ENCODE measurements at regions not wholly inside any gene's neighbourhood (a gene's known extent, or its start where the extent isn't known, plus 50 kb on each side); places are given as distances from the start of the nearest gene placed in this dataset.

GRCh38 chrX:110989869-110990268 is 106.1 kb upstream of the PAK3 start:
- H4K20me1 ChIP-seq (ENCODE audit: low read depth, low read length) = no peaks in the 10 kb centered on the region
- no peaks in the 10 kb centered on the region for H3K36me3 ChIP-seq (ENCODE audit: low read length)
- no peak overlapping the region for H2AFZ ChIP-seq (ENCODE audit: low read depth, low read length, severe bottlenecking)
- no peaks in the 10 kb centered on the region for H3K9me2 ChIP-seq (replicated peaks; ENCODE audit: insufficient read depth, low read length)
- no peak overlapping the region for H3K27ac ChIP-seq (ENCODE audit: low read depth, low read length)
- no peaks in the 10 kb centered on the region for H3F3A ChIP-seq (ENCODE audit: insufficient read depth)
- no peak overlapping the region for H3K9ac ChIP-seq (ENCODE audit: low read length)
- TF ChIP-seq EZH2phosphoT487 (conservative IDR thresholded peaks at IDR 0.05; ENCODE audit: low read length) (no peak), CTCF (IDR thresholded peaks at IDR 0.05; ENCODE audit: insufficient read depth, low read length, poor library complexity, severe bottlenecking) (no peak)
- H3K4me3 ChIP-seq (ENCODE audit: insufficient read depth, low read length, poor library complexity, severe bottlenecking) = no peak overlapping the region
- no peak overlapping the region for H3K4me2 ChIP-seq (ENCODE audit: low read depth, low read length, poor library complexity, severe bottlenecking)
- H3K9me3 ChIP-seq (ENCODE audit: insufficient read depth, low read length) = no peaks in the 10 kb centered on the region
- no peaks in the 10 kb centered on the region for H3K79me2 ChIP-seq (ENCODE audit: insufficient read depth, low read length)
- no peaks in the 10 kb centered on the region for H3K27me3 ChIP-seq (ENCODE audit: low read length)

- Histone ChIP-seq H3K36me3 (ENCODE audit: low read length) (no peaks in the 10 kb centered on the region), H4K20me1 (ENCODE audit: low read depth, low read length) (no peaks in the 10 kb centered on the region)
- no peak for TF ChIP-seq EZH2phosphoT487 (conservative IDR thresholded peaks at IDR 0.05; ENCODE audit: low read length)
- TF ChIP-seq CTCF (IDR thresholded peaks at IDR 0.05; ENCODE audit: insufficient read depth, low read length, poor library complexity, severe bottlenecking) = no peak
Measured at GRCh38 chrX:110989447-110989846, 106.5 kb upstream of the PAK3 start.

GRCh38 chrX:110987292-110987691 is 108.7 kb upstream of the PAK3 start:
- H3K9ac ChIP-seq (ENCODE audit: low read length) = no peak overlapping the region
- H2AFZ ChIP-seq (ENCODE audit: low read depth, low read length, severe bottlenecking) = no peak overlapping the region
- H3K27me3 ChIP-seq (ENCODE audit: low read length) = no peaks in the 10 kb centered on the region
- H3K27ac ChIP-seq (ENCODE audit: low read depth, low read length) = no peak overlapping the region
- no peak for TF ChIP-seq EZH2phosphoT487 (conservative IDR thresholded peaks at IDR 0.05; ENCODE audit: low read length)
- TF ChIP-seq CTCF (IDR thresholded peaks at IDR 0.05; ENCODE audit: insufficient read depth, low read length, poor library complexity, severe bottlenecking) = no peak
- H3K9me2 ChIP-seq (replicated peaks; ENCODE audit: insufficient read depth, low read length) = no peaks in the 10 kb centered on the region
- H3F3A ChIP-seq (ENCODE audit: insufficient read depth) = no peaks in the 10 kb centered on the region
- H3K4me2 ChIP-seq (ENCODE audit: low read depth, low read length, poor library complexity, severe bottlenecking) = no peak overlapping the region
- H3K9me3 ChIP-seq (ENCODE audit: insufficient read depth, low read length) = no peaks in the 10 kb centered on the region
- H3K36me3 ChIP-seq (ENCODE audit: low read length) = no peaks in the 10 kb centered on the region
- no peaks in the 10 kb centered on the region for H4K20me1 ChIP-seq (ENCODE audit: low read depth, low read length)
- H3K79me2 ChIP-seq (ENCODE audit: insufficient read depth, low read length) = no peaks in the 10 kb centered on the region
- H3K4me3 ChIP-seq (ENCODE audit: insufficient read depth, low read length, poor library complexity, severe bottlenecking) = no peak overlapping the region

More at GRCh38 chrX:110989447-110989846, 106.5 kb upstream of the PAK3 start:
- Histone ChIP-seq H3K9me3 (ENCODE audit: insufficient read depth, low read length) (no peaks in the 10 kb centered on the region), H3K27ac (ENCODE audit: low read depth, low read length) (no peak overlapping the region), H3K4me3 (ENCODE audit: insufficient read depth, low read length, poor library complexity, severe bottlenecking) (no peak overlapping the region), H3F3A (ENCODE audit: insufficient read depth) (no peaks in the 10 kb centered on the region), H3K9me2 (replicated peaks; ENCODE audit: insufficient read depth, low read length) (no peaks in the 10 kb centered on the region), H3K4me2 (ENCODE audit: low read depth, low read length, poor library complexity, severe bottlenecking) (no peak overlapping the region), H3K79me2 (ENCODE audit: insufficient read depth, low read length) (no peaks in the 10 kb centered on the region), H3K9ac (ENCODE audit: low read length) (no peak overlapping the region), H3K27me3 (ENCODE audit: low read length) (no peaks in the 10 kb centered on the region), H2AFZ (ENCODE audit: low read depth, low read length, severe bottlenecking) (no peak overlapping the region)
